ENCODE measurements at regions not wholly inside any gene's neighbourhood (a gene's known extent, or its start where the extent isn't known, plus 50 kb on each side); places are given as distances from the start of the nearest gene placed in this dataset.

GRCh38 chr17:71656964-71657858 lies 463.6 kb upstream of the SOX9 start:
- no peak overlapping the region for H3K4me3 ChIP-seq (ENCODE audit: low read depth in 1 of 2, low read length in 1 of 2)
- no peaks in the 10 kb centered on the region for H3K27me3 ChIP-seq
- no peaks in the 10 kb centered on the region for H3K9me3 ChIP-seq
- H3K27ac ChIP-seq = no peak overlapping the region
- no peaks in the 10 kb centered on the region for H3K36me3 ChIP-seq
- TF ChIP-seq, protein P1, sequence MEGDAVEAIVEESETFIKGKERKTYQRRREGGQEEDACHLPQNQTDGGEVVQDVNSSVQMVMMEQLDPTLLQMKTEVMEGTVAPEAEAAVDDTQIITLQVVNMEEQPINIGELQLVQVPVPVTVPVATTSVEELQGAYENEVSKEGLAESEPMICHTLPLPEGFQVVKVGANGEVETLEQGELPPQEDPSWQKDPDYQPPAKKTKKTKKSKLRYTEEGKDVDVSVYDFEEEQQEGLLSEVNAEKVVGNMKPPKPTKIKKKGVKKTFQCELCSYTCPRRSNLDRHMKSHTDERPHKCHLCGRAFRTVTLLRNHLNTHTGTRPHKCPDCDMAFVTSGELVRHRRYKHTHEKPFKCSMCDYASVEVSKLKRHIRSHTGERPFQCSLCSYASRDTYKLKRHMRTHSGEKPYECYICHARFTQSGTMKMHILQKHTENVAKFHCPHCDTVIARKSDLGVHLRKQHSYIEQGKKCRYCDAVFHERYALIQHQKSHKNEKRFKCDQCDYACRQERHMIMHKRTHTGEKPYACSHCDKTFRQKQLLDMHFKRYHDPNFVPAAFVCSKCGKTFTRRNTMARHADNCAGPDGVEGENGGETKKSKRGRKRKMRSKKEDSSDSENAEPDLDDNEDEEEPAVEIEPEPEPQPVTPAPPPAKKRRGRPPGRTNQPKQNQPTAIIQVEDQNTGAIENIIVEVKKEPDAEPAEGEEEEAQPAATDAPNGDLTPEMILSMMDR (IDR thresholded peaks at IDR 0.05) = no peak
- no peaks in the 10 kb centered on the region for H3K4me1 ChIP-seq (ENCODE audit: control insufficient read depth in 1 of 2, insufficient read depth in 1 of 2, low read depth in 1 of 2, low read length in 1 of 2)

GRCh38 chr17:71658996-71659395 lies 461.8 kb upstream of the SOX9 start:
- H3K36me3 ChIP-seq = no peaks in the 10 kb centered on the region
- no peak overlapping the region for H3K27ac ChIP-seq
- no peaks in the 10 kb centered on the region for H3K27me3 ChIP-seq
- TF ChIP-seq, protein P1 (IDR thresholded peaks at IDR 0.05) = no peak
- H3K9me3 ChIP-seq = no peaks in the 10 kb centered on the region
- H3K4me3 ChIP-seq (ENCODE audit: low read depth in 1 of 2, low read length in 1 of 2) = no peak overlapping the region
- H3K4me1 ChIP-seq (ENCODE audit: control insufficient read depth in 1 of 2, insufficient read depth in 1 of 2, low read depth in 1 of 2, low read length in 1 of 2) = no peaks in the 10 kb centered on the region

GRCh38 chr17:71664861-71665260 lies 456.0 kb upstream of the SOX9 start:
- Histone ChIP-seq H3K9me3 (no peaks in the 10 kb centered on the region), H3K27me3 (no peaks in the 10 kb centered on the region), H3K36me3 (no peaks in the 10 kb centered on the region), H3K27ac (no peak overlapping the region), H3K4me1 (ENCODE audit: control insufficient read depth in 1 of 2, insufficient read depth in 1 of 2, low read depth in 1 of 2, low read length in 1 of 2) (no peaks in the 10 kb centered on the region), H3K4me3 (ENCODE audit: low read depth in 1 of 2, low read length in 1 of 2) (no peak overlapping the region)
- TF ChIP-seq, protein P1 (IDR thresholded peaks at IDR 0.05) = no peak

DNA sequence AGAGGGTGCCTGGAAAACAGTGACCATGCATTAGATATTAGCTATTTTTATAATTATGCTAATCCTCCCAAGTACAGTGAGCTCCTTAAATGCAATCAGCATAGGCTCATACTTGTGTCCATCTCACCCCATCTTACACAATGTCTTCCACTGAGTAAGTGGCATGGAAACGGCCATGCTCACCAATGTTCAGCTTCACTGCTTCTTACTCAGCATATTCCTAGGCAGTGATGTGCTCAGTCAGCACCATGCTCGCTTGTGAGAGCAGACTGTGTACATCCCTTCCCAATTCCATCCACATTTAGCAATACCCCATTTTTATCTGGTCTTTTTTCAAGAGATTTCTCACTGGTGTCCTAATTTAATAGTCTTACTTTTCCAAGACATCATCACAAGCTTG lies 454.8 kb upstream of the SOX9 start:
- no peak overlapping the region for H3K27ac ChIP-seq
- TF ChIP-seq, protein P1 (IDR thresholded peaks at IDR 0.05) = no peak
- H3K27me3 ChIP-seq = no peaks in the 10 kb centered on the region
- H3K36me3 ChIP-seq = no peaks in the 10 kb centered on the region
- no peaks in the 10 kb centered on the region for H3K4me1 ChIP-seq (ENCODE audit: control insufficient read depth in 1 of 2, insufficient read depth in 1 of 2, low read depth in 1 of 2, low read length in 1 of 2)
- no peaks in the 10 kb centered on the region for H3K9me3 ChIP-seq
- no peak overlapping the region for H3K4me3 ChIP-seq (ENCODE audit: low read depth in 1 of 2, low read length in 1 of 2)

- no peak overlapping the region for H3K4me3 ChIP-seq (ENCODE audit: low read depth in 1 of 2, low read length in 1 of 2)
- H3K27me3 ChIP-seq = no peaks in the 10 kb centered on the region
- no peaks in the 10 kb centered on the region for H3K4me1 ChIP-seq (ENCODE audit: control insufficient read depth in 1 of 2, insufficient read depth in 1 of 2, low read depth in 1 of 2, low read length in 1 of 2)
- no peaks in the 10 kb centered on the region for H3K9me3 ChIP-seq
- TF ChIP-seq, protein P1 (IDR thresholded peaks at IDR 0.05) = no peak
- H3K27ac ChIP-seq = no peak overlapping the region
- H3K36me3 ChIP-seq = no peaks in the 10 kb centered on the region
Observed at GRCh38 chr17:71667661-71668060, 453.2 kb upstream of the SOX9 start.
